T-cell (primary cell): ENCODE measurements at regions not wholly inside any gene's neighbourhood (a gene's known extent, or its start where the extent isn't known, plus 50 kb on each side); places are given as distances from the start of the nearest gene placed in this dataset.
"Not testable (repeated sequence)": the region's sequence is repeated elsewhere in the genome, so short reads cannot be mapped to it uniquely, and the experiment has no call there.

ENCODE experiments used
- ATAC-seq, 4 experiments: fragments of 200-7000 bp in 3 of 4; fragments of 150-1000 bp in 1 of 4; cut with Tn5 transposase; replicated peaks in 1 of 4; 1 replicate in 3 of 4; 2 replicates in 1 of 4; pipeline ENCODE4 v1.10.0; 2021; ENCODE audit warnings: moderate library complexity in 3 of 4, mild to moderate bottlenecking in 2 of 4, moderate number of reproducible peaks in 1 of 4
- CTCF ChIA-PET, 2 donors: fragments of 300-600 bp; sonication (Branson Sonifier 250); formaldehyde crosslinking; loops; one replicate each; lab custom pipeline; 2022; ENCODE audit warnings: antibody characterized with exemption in 2 of 2; lab: Charles Lee
- POLR2A ChIA-PET, 2 donors: fragments of 300-600 bp; sonication (Branson Sonifier 250); formaldehyde crosslinking; loops; one replicate each; lab custom pipeline; 2022; ENCODE audit warnings: antibody characterized with exemption in 2 of 2; lab: Charles Lee
- DNase-seq, 35 experiments: peaks; one replicate each; pipeline versions ENCODE4 v3.0.0 to v3.0.0-alpha.2; 2013 to 2023
- H3K27ac ChIP-seq: one replicate; pipeline ENCODE4 v1.5.1; 2013; ENCODE audit warnings: low read length
- H3K27me3 ChIP-seq, 2 experiments: replicated peaks in 1 of 2; 1 replicate in 1 of 2; 2 replicates in 1 of 2; pipeline versions ENCODE4 v1.6.1 to v1.7.0; 2013; ENCODE audit warnings: low read length in 1 of 2, mixed read lengths in 1 of 2; ENCODE audit not compliant: control insufficient read depth in 2 of 2, insufficient read depth in 2 of 2; ENCODE audit errors: extremely low read depth in 1 of 2
- H3K36me3 ChIP-seq, 2 donors: 1 replicate in 1 of 2; 2 replicates in 1 of 2; pipeline versions ENCODE4 v1.6.1 to v1.7.0; 2013; ENCODE audit warnings: low read length in 1 of 2; ENCODE audit not compliant: control insufficient read depth in 2 of 2, insufficient read depth in 1 of 2; ENCODE audit errors: extremely low read depth in 1 of 2
- H3K4me1 ChIP-seq, 2 experiments: 1 replicate in 1 of 2; 2 replicates in 1 of 2; pipeline versions ENCODE4 v1.6.1 to v1.7.0; 2013; ENCODE audit warnings: low read length in 2 of 2, mixed read lengths in 1 of 2; ENCODE audit not compliant: insufficient read depth in 2 of 2, control insufficient read depth in 1 of 2; ENCODE audit errors: extremely low read depth in 1 of 2
- H3K4me3 ChIP-seq, 2 donors: 1 replicate in 1 of 2; 2 replicates in 1 of 2; pipeline versions ENCODE4 v1.5.1 to v1.7.0; 2013; ENCODE audit warnings: mild to moderate bottlenecking in 2 of 2, low read length in 1 of 2, moderate library complexity in 1 of 2; ENCODE audit not compliant: control insufficient read depth in 1 of 2; ENCODE audit errors: extremely low read depth in 1 of 2
- H3K9me3 ChIP-seq: 2 replicates; pipeline ENCODE4 v1.7.0; 2013
- H3K27ac Mint-ChIP-seq, 2 donors: one replicate each; pipeline ENCODE4 v1.8.0; 2020 to 2021; ENCODE audit warnings: mild to moderate bottlenecking in 2 of 2, mixed read lengths in 2 of 2
- H3K27me3 Mint-ChIP-seq, 2 donors: one replicate each; pipeline ENCODE4 v1.8.0; 2021 to 2022; ENCODE audit warnings: mixed read lengths in 2 of 2
- H3K36me3 Mint-ChIP-seq: one replicate; pipeline ENCODE4 v1.8.0; 2021; ENCODE audit warnings: mixed read lengths
- H3K4me1 Mint-ChIP-seq, 3 donors: one replicate each; pipeline ENCODE4 v1.8.0; 2020 to 2022; ENCODE audit warnings: mixed read lengths in 3 of 3, mild to moderate bottlenecking in 1 of 3
- H3K4me3 Mint-ChIP-seq, 3 donors: one replicate each; pipeline ENCODE4 v1.8.0; 2020 to 2022; ENCODE audit warnings: mild to moderate bottlenecking in 3 of 3, mixed read lengths in 3 of 3, moderate library complexity in 3 of 3
- H3K9me3 Mint-ChIP-seq, 3 donors: one replicate each; pipeline ENCODE4 v1.8.0; 2020 to 2022; ENCODE audit warnings: mixed read lengths in 3 of 3
- WGBS: methylation state at CpG from one replicate; pipeline ENCODE4 v1.1.5; 2013; ENCODE audit warnings: missing lambda C conversion rate; ENCODE audit not compliant: insufficient coverage; 5-methylcytosine and 5-hydroxymethylcytosine counted together

DNA sequence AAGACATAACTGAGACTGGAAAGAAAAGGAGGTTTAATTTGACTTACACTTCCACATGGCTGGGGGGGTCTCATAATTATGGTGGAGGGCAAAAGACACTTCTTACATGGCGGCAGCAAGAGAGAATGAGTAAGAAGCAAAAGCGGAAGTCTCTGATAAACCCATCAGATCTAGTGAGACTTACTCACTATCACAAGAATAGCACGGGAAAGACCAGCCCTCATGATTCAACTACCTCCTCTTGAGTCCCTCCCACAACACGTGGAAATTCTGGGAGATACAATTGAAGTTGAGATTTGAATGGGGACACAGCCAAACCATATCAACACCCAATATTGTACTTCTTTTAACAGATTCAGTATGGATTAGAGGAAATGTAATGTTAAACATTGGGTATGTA, 646.6 kb downstream of the ANKRD50 start:
- ATAC-seq (no peak), DNase-seq (no peak)
- no peak overlapping the region for H3K4me3 Mint-ChIP-seq
- H3K27me3 ChIP-seq: no peaks in the 10 kb centered on the region
- no CpG with 5 or more reads among the region's 4 CpGs for WGBS
- no peak overlapping the region for H3K27ac ChIP-seq
- H3K9me3 Mint-ChIP-seq: peaks cover 8 to 10% (median 9%) of the 10 kb centered on the region in 3 donors
- no peaks in the 10 kb centered on the region for H3K36me3 ChIP-seq
- CTCF ChIA-PET: no interaction called here
- no peaks in the 10 kb centered on the region for H3K4me1 ChIP-seq
- H3K4me1 Mint-ChIP-seq: no peaks in the 10 kb centered on the region
- no peak overlapping the region for H3K4me3 ChIP-seq
- H3K36me3 Mint-ChIP-seq: no peaks in the 10 kb centered on the region
- POLR2A ChIA-PET: no interaction called here
- peaks cover 5% of the 10 kb centered on the region for H3K9me3 ChIP-seq
- H3K27ac Mint-ChIP-seq: no peak overlapping the region
- H3K27me3 Mint-ChIP-seq: no peaks in the 10 kb centered on the region

DNA sequence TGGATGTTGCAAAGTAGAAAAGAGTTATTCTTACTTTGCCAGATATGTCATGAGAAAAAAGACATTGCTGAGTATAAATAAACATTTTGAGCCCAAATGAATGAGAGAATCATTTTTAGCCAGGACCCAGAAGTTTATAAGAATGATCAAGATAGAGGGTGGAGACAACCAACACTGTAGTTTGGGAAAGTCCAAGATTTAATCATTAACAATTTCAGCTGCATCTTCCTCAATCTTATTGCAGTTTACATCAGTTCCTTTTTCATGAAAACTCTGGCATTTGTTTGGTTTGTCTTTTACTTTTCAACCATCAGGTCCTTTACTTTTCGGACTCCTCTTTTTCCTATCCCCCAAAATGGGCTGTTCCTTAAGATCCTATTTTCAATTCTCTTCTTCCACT, 645.9 kb downstream of the ANKRD50 start:
- ATAC-seq (no peak), DNase-seq (no peak)
- CTCF ChIA-PET: no interaction called here
- WGBS: no CpG with 5 or more reads among the region's 1 CpG
- Mint-ChIP-seq H3K27me3 (no peaks in the 10 kb centered on the region), H3K36me3 (no peaks in the 10 kb centered on the region), H3K4me3 (no peak overlapping the region), H3K27ac (no peak overlapping the region), H3K4me1 (no peaks in the 10 kb centered on the region), H3K9me3 (peaks cover 9 to 17% (median 15%) of the 10 kb centered on the region in 3 donors)
- no peaks in the 10 kb centered on the region for H3K4me1 ChIP-seq
- no peaks in the 10 kb centered on the region for H3K27me3 ChIP-seq
- H3K9me3 ChIP-seq: peaks cover 5% of the 10 kb centered on the region
- H3K36me3 ChIP-seq: no peaks in the 10 kb centered on the region
- POLR2A ChIA-PET: no interaction called here
- H3K4me3 ChIP-seq: no peak overlapping the region
- no peak overlapping the region for H3K27ac ChIP-seq

DNA sequence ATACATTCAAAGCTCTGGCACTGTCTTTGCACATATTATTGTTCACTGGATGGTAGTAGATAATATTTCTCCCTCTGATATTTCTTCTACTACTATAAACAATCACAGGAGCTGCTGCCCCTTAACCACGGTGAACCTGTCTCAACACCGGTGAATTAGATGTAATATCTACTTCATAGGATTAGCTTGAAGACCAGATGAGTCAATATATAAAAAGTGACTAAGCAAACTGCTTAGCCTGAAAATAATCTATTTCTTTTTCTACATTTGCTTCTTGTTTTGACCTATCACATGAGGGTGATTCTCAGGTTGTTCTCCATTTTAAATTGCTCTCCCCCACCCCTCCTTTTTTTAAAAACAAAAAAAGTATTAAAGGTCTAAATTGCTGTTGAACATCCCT, 645.5 kb downstream of the ANKRD50 start:
- H3K9me3 ChIP-seq: peaks cover 5% of the 10 kb centered on the region
- H3K36me3 ChIP-seq: no peaks in the 10 kb centered on the region
- DNase-seq (no peak), ATAC-seq (no peak)
- no peaks in the 10 kb centered on the region for H3K36me3 Mint-ChIP-seq
- POLR2A ChIA-PET: no interaction called here
- no peak overlapping the region for H3K27ac ChIP-seq
- no CpG with 5 or more reads among the region's 2 CpGs for WGBS
- H3K4me1 Mint-ChIP-seq: no peaks in the 10 kb centered on the region
- no peak overlapping the region for H3K4me3 Mint-ChIP-seq
- H3K9me3 Mint-ChIP-seq: peaks cover 9 to 20% (median 19%) of the 10 kb centered on the region in 3 donors
- CTCF ChIA-PET: no interaction called here
- no peaks in the 10 kb centered on the region for H3K4me1 ChIP-seq
- no peaks in the 10 kb centered on the region for H3K27me3 Mint-ChIP-seq
- no peak overlapping the region for H3K27ac Mint-ChIP-seq
- no peak overlapping the region for H3K4me3 ChIP-seq
- no peaks in the 10 kb centered on the region for H3K27me3 ChIP-seq

DNA sequence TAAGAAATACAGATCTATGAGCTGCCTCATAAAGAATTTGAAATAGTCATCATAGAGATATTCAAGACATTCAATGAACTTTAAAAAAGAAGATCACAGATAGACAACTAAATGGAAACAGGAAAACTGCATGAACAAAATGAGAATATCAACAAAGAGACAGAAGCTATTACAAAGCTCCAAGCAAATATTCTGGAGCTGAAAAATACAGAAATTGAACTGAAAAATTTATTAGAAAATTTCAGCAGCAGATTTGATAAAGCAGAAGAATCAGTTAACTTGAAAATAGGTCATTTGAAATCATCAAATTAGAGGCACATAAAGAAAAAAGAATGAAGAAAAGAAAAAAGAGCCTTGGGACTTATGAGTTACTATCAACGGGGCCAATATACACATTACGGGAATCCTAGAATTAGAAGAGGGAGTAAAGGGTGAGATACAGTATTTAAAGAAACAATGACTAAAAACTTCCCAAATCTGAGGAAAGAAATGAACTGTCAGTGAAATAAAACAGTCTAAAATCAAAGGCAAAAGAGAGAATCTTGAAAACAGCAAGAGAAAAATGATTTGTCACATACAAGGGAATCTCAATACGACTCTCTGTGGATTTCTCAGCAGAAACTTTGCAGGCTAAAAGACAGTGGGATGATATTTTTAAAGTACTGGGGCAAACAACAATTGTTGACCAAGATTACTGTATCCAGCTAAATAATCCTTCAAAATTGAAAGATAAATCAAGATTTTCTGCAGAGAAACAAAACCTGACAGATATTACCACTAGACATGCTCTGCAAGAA, 641.6 kb downstream of the ANKRD50 start:
- no peak overlapping the region for H3K4me3 Mint-ChIP-seq
- no peaks in the 10 kb centered on the region for H3K4me1 ChIP-seq
- POLR2A ChIA-PET: no interaction called here
- WGBS: no CpG with 5 or more reads among the region's 3 CpGs
- ATAC-seq (no peak), DNase-seq (no peak)
- H3K27me3 Mint-ChIP-seq: no peaks in the 10 kb centered on the region
- H3K36me3 ChIP-seq: no peaks in the 10 kb centered on the region
- CTCF ChIA-PET: no interaction called here
- H3K27me3 ChIP-seq: no peaks in the 10 kb centered on the region
- H3K4me1 Mint-ChIP-seq: no peaks in the 10 kb centered on the region
- no peak overlapping the region for H3K4me3 ChIP-seq
- H3K36me3 Mint-ChIP-seq: no peaks in the 10 kb centered on the region
- no peak overlapping the region for H3K27ac ChIP-seq
- peaks cover 16 to 34% (median 26%) of the 10 kb centered on the region in 3 donors for H3K9me3 Mint-ChIP-seq
- peaks cover 5% of the 10 kb centered on the region for H3K9me3 ChIP-seq
- no peak overlapping the region for H3K27ac Mint-ChIP-seq

DNA sequence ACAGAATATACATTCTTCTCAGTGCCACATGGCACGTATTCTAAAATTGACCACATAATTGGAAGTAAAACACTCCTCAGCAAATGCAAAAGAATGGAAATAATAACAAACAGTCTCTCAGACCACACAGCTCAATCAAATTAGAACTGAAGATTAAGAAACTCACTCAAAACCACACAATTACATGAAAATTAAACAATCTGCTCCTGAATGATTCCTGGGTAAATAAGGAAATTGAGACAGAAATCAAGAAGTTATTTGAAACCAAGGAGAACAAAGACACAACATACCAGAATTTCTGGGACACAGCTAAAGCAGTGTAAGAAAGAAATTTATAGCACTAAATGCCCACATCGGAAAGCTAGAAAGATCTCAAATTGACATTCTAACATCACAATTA, 637.3 kb downstream of the ANKRD50 start:
- H3K4me1 ChIP-seq, DNase-seq, H3K36me3 Mint-ChIP-seq, H3K27ac ChIP-seq, H3K27me3 Mint-ChIP-seq, H3K4me3 ChIP-seq, H3K27me3 ChIP-seq, H3K9me3 ChIP-seq, H3K27ac Mint-ChIP-seq, H3K4me1 Mint-ChIP-seq, H3K36me3 ChIP-seq, H3K4me3 Mint-ChIP-seq, POLR2A ChIA-PET, ATAC-seq: not testable (repeated sequence)
- peaks cover 19 to 45% (median 29%) of the 10 kb centered on the region in 3 donors for H3K9me3 Mint-ChIP-seq
- no CpG with 5 or more reads among the region's 2 CpGs for WGBS
- CTCF ChIA-PET: interaction anchor here in 1 of 2 donors (0.8 kb wide), 1 partner anchor 15 kb away, joined by 3 read pairs; no protein-coding TSS in a partner anchor

DNA sequence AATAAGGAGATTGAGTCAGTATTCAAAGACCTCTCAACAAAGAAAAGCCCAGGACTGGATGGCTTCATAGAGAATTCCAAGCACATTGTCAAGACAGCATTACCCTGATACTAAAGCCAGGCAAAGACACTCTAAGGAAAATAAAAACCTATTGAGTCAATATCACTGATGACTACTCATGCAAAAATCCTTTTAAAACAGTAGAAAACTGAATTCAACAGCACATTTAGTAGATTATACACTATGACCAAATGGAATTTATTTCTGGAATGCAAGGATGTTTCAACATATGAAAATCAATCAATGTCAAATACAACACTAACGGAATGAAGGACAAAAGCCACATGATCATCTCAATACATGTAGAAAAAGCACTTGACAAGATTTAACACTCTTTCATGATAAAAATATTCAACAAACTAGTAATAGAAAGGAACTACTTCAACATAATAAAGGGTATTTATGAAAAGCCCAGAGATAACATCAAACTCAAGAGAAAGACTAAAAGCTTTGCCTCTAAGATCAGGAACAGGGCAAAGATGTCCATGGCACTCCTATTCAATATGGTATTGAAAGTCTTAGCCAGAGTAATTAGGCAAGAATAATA, 633.3 kb downstream of the ANKRD50 start:
- Histone ChIP-seq H3K27me3 (no peaks in the 10 kb centered on the region), H3K27ac (no peak overlapping the region), H3K36me3 (no peaks in the 10 kb centered on the region), H3K9me3 (no peaks in the 10 kb centered on the region), H3K4me1 (no peaks in the 10 kb centered on the region), H3K4me3 (no peak overlapping the region)
- CTCF ChIA-PET: no interaction called here
- no peak overlapping the region for H3K4me3 Mint-ChIP-seq
- no peak for DNase-seq
- H3K9me3 Mint-ChIP-seq: peaks cover 5 to 34% (median 15%) of the 10 kb centered on the region in 3 donors
- H3K36me3 Mint-ChIP-seq: no peaks in the 10 kb centered on the region
- WGBS: no CpG with 5 or more reads among the region's 1 CpG
- no peak overlapping the region for H3K27ac Mint-ChIP-seq
- H3K27me3 Mint-ChIP-seq: no peaks in the 10 kb centered on the region
- POLR2A ChIA-PET: no interaction called here
- H3K4me1 Mint-ChIP-seq: no peaks in the 10 kb centered on the region
- no peak for ATAC-seq
